ENCODE measurements at regions not wholly inside any gene's neighbourhood (a gene's known extent, or its start where the extent isn't known, plus 50 kb on each side); places are given as distances from the start of the nearest gene placed in this dataset.

DNA sequence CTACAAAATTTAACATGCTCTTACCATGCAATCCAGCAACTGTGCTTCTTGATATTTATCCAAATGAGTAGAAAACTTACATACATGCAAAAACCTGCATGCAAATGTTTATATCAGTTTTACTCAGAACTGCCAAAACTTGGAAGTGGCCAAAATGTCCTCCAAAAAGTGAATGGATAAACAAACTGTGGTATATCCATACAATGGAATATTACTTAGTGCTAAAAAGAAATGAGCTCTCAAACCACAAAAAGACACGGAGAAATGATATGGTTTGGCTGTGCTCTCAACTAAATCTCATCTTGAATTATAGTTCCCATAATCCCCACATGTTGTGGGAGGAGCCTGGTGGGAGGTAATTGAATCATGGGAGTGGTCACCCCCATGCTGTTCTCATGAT, 267.2 kb downstream of the ZEB2 start:
- TF ChIP-seq ZNF274 (IDR thresholded peaks at IDR 0.05; ENCODE audit: low read depth, low read length) (no peak), YY1 (IDR thresholded peaks at IDR 0.05; ENCODE audit: insufficient read depth, insufficient read length) (no peak), SUZ12 (IDR thresholded peaks at IDR 0.05; ENCODE audit: extremely low read depth, insufficient read depth, insufficient read length) (no peak)

Data from NT2/D1 (cell line).